ENCODE measurements at regions not wholly inside any gene's neighbourhood (a gene's known extent, or its start where the extent isn't known, plus 50 kb on each side); places are given as distances from the start of the nearest gene placed in this dataset.

- TF ChIP-seq, protein P1, sequence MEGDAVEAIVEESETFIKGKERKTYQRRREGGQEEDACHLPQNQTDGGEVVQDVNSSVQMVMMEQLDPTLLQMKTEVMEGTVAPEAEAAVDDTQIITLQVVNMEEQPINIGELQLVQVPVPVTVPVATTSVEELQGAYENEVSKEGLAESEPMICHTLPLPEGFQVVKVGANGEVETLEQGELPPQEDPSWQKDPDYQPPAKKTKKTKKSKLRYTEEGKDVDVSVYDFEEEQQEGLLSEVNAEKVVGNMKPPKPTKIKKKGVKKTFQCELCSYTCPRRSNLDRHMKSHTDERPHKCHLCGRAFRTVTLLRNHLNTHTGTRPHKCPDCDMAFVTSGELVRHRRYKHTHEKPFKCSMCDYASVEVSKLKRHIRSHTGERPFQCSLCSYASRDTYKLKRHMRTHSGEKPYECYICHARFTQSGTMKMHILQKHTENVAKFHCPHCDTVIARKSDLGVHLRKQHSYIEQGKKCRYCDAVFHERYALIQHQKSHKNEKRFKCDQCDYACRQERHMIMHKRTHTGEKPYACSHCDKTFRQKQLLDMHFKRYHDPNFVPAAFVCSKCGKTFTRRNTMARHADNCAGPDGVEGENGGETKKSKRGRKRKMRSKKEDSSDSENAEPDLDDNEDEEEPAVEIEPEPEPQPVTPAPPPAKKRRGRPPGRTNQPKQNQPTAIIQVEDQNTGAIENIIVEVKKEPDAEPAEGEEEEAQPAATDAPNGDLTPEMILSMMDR (IDR thresholded peaks at IDR 0.05): no peak
- TF ChIP-seq POLR2A (IDR thresholded peaks at IDR 0.05): no peak
These were observed 53.7 kb upstream of the CARD18 start for GRCh38 chr11:105193260-105193659.

Data from lower leg skin (tissue), 3 donors.